ENCODE measurements at regions not wholly inside any gene's neighbourhood (a gene's known extent, or its start where the extent isn't known, plus 50 kb on each side); places are given as distances from the start of the nearest gene placed in this dataset.
"Not testable (repeated sequence)": the region's sequence is repeated elsewhere in the genome, so short reads cannot be mapped to it uniquely, and the experiment has no call there.

DNA sequence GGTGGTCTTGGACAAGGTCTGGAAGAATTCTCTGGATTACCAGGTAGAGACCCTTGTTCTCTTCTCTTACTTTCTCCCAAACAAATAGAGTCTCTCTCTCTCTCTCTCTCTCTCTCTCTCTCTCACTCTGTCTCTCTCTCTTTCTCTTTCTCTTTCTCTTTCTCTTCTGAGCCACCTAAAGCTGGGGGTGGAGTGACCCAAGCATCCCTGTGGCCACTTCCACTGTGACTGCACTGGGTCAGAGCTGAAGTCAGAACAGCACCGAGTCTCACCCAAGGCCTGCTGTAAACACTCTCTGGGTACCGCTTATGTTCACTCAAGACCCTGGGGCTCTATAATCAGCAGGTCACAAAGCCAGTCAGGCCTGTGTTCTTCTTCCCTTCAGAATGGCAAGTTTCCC is 513.7 kb downstream of the EBF1 start:
- TF ChIP-seq, protein P1, sequence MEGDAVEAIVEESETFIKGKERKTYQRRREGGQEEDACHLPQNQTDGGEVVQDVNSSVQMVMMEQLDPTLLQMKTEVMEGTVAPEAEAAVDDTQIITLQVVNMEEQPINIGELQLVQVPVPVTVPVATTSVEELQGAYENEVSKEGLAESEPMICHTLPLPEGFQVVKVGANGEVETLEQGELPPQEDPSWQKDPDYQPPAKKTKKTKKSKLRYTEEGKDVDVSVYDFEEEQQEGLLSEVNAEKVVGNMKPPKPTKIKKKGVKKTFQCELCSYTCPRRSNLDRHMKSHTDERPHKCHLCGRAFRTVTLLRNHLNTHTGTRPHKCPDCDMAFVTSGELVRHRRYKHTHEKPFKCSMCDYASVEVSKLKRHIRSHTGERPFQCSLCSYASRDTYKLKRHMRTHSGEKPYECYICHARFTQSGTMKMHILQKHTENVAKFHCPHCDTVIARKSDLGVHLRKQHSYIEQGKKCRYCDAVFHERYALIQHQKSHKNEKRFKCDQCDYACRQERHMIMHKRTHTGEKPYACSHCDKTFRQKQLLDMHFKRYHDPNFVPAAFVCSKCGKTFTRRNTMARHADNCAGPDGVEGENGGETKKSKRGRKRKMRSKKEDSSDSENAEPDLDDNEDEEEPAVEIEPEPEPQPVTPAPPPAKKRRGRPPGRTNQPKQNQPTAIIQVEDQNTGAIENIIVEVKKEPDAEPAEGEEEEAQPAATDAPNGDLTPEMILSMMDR (IDR thresholded peaks at IDR 0.05; ENCODE audit: insufficient read depth, low read depth, low read length), result no peak
- DNase-seq (ENCODE audit: low read depth), result no peak
- no peak overlapping the region for H3K4me3 ChIP-seq (ENCODE audit: low read depth, low read length)

- not testable (repeated sequence) for H3K4me3 ChIP-seq (ENCODE audit: low read depth, low read length); DNase-seq (ENCODE audit: low read depth)
Measured at GRCh38 chr5:158582669-158583068, 517.0 kb downstream of the EBF1 start.

GRCh38 chr5:158573829-158574228 is 525.9 kb downstream of the EBF1 start:
- TF ChIP-seq, protein P1 (IDR thresholded peaks at IDR 0.05; ENCODE audit: insufficient read depth, low read depth, low read length), result no peak
- no peak overlapping the region for H3K4me3 ChIP-seq (ENCODE audit: low read depth, low read length)
- DNase-seq (ENCODE audit: low read depth), result no peak

DNA sequence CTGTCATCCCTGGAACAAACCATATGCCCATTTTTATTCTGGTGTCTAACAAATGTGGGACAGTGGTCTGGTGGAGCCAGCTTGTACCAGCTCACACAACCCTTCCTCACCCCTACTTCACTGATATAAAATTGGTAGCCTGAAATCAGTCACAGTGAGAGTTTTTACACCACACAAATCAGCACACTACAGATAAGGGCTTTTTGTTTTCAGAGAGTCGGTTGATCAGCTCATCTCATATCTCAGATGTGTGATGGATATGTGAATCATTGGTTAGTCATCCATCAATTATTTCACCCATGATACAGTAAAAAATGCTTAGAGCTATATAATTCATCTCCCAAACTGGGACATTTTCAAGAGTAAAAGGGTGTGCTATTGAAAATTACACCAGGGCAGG is 529.2 kb downstream of the EBF1 start:
- H3K4me3 ChIP-seq (ENCODE audit: low read depth, low read length), result no peak overlapping the region
- no peak for DNase-seq (ENCODE audit: low read depth)
- TF ChIP-seq, protein P1 (IDR thresholded peaks at IDR 0.05; ENCODE audit: insufficient read depth, low read depth, low read length), result no peak

DNA sequence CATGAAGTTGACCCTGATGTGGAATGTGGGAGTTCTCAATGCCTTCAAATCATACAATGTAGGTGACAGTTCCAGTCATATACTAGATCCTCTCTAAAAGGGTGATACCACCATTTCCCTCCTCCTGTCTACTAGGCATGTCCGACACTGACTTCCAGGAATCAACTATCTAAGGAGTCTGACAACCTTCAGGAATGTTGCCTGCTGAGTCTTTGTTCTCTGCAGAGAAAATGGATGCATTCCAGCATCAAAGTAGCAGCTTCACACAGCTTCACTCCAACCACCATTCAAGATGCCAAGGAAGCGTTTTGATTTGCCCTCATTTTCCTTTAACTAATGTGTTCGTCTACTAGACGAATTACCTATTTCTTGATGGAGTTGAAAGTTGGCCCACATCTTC is 530.2 kb downstream of the EBF1 start:
- TF ChIP-seq, protein P1 (IDR thresholded peaks at IDR 0.05; ENCODE audit: insufficient read depth, low read depth, low read length), result no peak
- no peak overlapping the region for H3K4me3 ChIP-seq (ENCODE audit: low read depth, low read length)
- DNase-seq (ENCODE audit: low read depth), result no peak

- no peak overlapping the region for H3K4me3 ChIP-seq (ENCODE audit: low read depth, low read length)
- TF ChIP-seq, protein P1 (IDR thresholded peaks at IDR 0.05; ENCODE audit: insufficient read depth, low read depth, low read length), result no peak
- DNase-seq (ENCODE audit: low read depth), result no peak
Measured at GRCh38 chr5:158565017-158565789, 534.5 kb downstream of the EBF1 start.

DNA sequence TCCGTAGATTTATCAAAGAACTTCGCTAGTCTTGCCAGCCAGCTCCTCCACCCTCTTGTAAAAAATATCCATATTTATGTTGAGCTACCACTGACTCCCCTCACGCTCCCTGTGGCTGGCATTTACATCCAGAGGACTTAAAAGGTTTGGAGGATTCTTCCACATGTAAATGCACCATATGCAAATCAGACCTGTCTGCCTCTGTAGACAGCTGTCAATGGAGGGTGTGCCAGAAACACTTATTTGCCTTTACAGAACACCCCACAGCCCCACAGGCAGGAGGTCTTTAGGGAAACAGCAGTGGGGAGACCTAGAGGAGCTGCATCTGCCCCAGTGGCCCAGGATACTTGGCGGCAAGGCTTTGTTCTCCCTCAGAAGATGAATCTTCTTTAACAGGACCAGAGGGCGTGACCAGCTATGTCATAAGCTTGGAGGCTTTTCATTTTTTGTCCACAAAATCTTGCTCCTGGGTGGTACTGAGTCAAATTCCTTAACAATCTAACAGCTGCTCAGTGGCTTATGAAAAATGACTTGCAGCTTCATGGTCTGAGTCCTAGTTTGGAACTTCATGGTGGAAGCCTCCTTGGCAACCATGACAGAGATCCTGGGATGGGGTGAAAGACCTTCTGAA is 535.8 kb downstream of the EBF1 start:
- DNase-seq (ENCODE audit: low read depth), result no peak
- TF ChIP-seq, protein P1 (IDR thresholded peaks at IDR 0.05; ENCODE audit: insufficient read depth, low read depth, low read length), result no peak
- H3K4me3 ChIP-seq (ENCODE audit: low read depth, low read length), result no peak overlapping the region
